PFSK-1 (cell line): ENCODE measurements at regions not wholly inside any gene's neighbourhood (a gene's known extent, or its start where the extent isn't known, plus 50 kb on each side); places are given as distances from the start of the nearest gene placed in this dataset.

Experiments
- POLR2AphosphoS5 ChIP-seq: IDR thresholded peaks from 2 replicates; pipeline ENCODE4 v1.6.1; 2012; ENCODE audit warnings: low read depth, mild to moderate bottlenecking, control low read depth, low read length, moderate library complexity
- TAF1 ChIP-seq: IDR thresholded peaks from 2 replicates; pipeline ENCODE4 v1.6.1; 2012; ENCODE audit warnings: low read length, control low read depth, borderline replicate concordance; ENCODE audit not compliant: insufficient read depth
- TF ChIP-seq, protein P1 (sequence below), 2 experiments: IDR thresholded peaks; 2 replicates each; pipeline versions ENCODE4 v1.6.1 to v1.8.0; 2011 to 2012; ENCODE audit warnings: low read depth in 2 of 2, low read length in 2 of 2, control low read depth in 1 of 2, inconsistent platforms in 1 of 2, mild to moderate bottlenecking in 1 of 2, moderate library complexity in 1 of 2; ENCODE audit not compliant: insufficient read depth in 1 of 2

DNA sequence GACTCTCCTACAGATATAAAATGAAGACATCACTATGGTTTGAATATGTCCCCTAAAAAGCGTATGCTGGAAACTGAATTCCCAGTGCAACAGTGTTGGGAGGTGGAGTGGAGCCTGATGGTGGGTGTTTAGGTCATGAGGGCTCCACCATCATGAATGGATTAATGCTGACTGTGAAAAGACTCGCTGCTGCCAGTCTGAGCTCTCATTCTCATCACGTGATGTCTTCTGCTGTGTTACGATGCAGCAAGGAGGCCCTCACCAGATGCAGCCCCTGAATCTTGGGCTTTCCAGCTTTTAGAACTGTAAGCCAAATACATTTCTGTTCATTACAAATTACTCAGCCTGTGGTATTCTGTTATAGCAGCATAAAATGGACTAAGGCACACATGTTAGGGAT lies 73.8 kb upstream of the PPP2R5A start:
- TF ChIP-seq TAF1 = no peak
- TF ChIP-seq POLR2AphosphoS5 = no peak
- TF ChIP-seq, protein P1, sequence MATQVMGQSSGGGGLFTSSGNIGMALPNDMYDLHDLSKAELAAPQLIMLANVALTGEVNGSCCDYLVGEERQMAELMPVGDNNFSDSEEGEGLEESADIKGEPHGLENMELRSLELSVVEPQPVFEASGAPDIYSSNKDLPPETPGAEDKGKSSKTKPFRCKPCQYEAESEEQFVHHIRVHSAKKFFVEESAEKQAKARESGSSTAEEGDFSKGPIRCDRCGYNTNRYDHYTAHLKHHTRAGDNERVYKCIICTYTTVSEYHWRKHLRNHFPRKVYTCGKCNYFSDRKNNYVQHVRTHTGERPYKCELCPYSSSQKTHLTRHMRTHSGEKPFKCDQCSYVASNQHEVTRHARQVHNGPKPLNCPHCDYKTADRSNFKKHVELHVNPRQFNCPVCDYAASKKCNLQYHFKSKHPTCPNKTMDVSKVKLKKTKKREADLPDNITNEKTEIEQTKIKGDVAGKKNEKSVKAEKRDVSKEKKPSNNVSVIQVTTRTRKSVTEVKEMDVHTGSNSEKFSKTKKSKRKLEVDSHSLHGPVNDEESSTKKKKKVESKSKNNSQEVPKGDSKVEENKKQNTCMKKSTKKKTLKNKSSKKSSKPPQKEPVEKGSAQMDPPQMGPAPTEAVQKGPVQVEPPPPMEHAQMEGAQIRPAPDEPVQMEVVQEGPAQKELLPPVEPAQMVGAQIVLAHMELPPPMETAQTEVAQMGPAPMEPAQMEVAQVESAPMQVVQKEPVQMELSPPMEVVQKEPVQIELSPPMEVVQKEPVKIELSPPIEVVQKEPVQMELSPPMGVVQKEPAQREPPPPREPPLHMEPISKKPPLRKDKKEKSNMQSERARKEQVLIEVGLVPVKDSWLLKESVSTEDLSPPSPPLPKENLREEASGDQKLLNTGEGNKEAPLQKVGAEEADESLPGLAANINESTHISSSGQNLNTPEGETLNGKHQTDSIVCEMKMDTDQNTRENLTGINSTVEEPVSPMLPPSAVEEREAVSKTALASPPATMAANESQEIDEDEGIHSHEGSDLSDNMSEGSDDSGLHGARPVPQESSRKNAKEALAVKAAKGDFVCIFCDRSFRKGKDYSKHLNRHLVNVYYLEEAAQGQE (IDR thresholded peaks at IDR 0.05; ENCODE audit: insufficient read depth in 1 of 2, low read depth in 2 of 2, low read length in 2 of 2) = no peak
